Activated CD4-positive, alpha-beta memory T cell treated with anti-CD3 and anti-CD28 coated beads for 36 hours (primary cell): ENCODE measurements at regions not wholly inside any gene's neighbourhood (a gene's known extent, or its start where the extent isn't known, plus 50 kb on each side); places are given as distances from the start of the nearest gene placed in this dataset.
"Not testable (repeated sequence)": the region's sequence is repeated elsewhere in the genome, so short reads cannot be mapped to it uniquely, and the experiment has no call there.

Source experiments
- CTCF ChIA-PET: fragments of 350-600 bp; sonication (Branson Sonifier 250); formaldehyde crosslinking; loops from one replicate; lab custom pipeline; 2021; ENCODE audit warnings: antibody characterized with exemption, inconsistent platforms; lab: Charles Lee
- POLR2A ChIA-PET: fragments of 350-600 bp; sonication (Branson Sonifier 250); formaldehyde crosslinking; loops from one replicate; lab custom pipeline; 2021; ENCODE audit warnings: antibody characterized with exemption; lab: Charles Lee
- DNase-seq: peaks from one replicate; pipeline ENCODE4 v3.0.0-alpha.2; 2020
- H3K27ac Mint-ChIP-seq: one replicate; pipeline ENCODE4 v1.8.0; 2021; ENCODE audit warnings: mixed read lengths
- H3K27me3 Mint-ChIP-seq: one replicate; pipeline ENCODE4 v1.8.0; 2021; ENCODE audit warnings: mixed read lengths
- H3K36me3 Mint-ChIP-seq: one replicate; pipeline ENCODE4 v1.8.0; 2021; ENCODE audit warnings: mixed read lengths
- H3K4me1 Mint-ChIP-seq: one replicate; pipeline ENCODE4 v1.8.0; 2021; ENCODE audit warnings: low read depth, mixed read lengths
- H3K4me3 Mint-ChIP-seq: one replicate; pipeline ENCODE4 v1.8.0; 2021; ENCODE audit warnings: mild to moderate bottlenecking, mixed read lengths
- H3K9me3 Mint-ChIP-seq: one replicate; pipeline ENCODE4 v1.8.0; 2021; ENCODE audit warnings: mixed read lengths
- intact Hi-C: fragments of 100-400 bp; cut with micrococcal nuclease; formaldehyde crosslinking; loops from one replicate; pipeline ENCODE4 v1.15.1; 2023

DNA sequence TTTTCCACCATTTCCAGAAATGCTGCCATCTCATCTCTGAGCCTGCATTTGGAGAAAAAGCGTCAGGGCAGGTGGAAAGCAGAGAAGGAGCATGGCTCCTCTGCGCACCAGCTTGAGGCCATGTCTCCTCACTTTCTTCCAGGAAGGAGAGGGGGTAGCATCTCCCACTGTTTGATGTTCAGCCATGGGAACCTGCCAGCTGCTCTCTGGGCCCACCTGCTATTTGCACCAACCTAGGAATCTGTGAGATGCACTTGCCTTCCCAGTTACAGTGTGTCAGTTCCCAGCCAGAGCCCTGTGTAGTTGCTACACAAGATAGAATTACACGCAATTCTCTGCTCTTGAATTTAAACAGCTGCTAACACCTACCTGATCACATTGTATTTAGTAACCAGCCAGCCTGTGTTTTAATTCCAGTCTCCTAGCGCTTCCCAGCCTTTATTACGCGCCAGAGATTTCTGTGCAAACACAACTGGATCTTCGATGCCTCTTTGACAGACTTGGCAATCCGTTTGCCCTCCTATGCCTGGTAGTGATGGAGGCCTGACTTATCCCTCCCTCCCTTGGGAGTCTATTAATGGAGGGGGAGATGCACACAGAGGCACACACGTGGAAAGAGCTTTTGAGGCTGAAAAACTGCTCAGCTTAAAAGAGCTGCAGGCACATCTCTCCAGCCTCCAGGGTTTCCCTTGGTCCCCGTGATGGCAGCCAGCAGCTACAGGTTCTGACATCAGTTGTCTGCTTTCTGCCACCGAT is 98.1 kb upstream of the SEC14L1 start:
- no peak overlapping the region for H3K27ac Mint-ChIP-seq

DNA sequence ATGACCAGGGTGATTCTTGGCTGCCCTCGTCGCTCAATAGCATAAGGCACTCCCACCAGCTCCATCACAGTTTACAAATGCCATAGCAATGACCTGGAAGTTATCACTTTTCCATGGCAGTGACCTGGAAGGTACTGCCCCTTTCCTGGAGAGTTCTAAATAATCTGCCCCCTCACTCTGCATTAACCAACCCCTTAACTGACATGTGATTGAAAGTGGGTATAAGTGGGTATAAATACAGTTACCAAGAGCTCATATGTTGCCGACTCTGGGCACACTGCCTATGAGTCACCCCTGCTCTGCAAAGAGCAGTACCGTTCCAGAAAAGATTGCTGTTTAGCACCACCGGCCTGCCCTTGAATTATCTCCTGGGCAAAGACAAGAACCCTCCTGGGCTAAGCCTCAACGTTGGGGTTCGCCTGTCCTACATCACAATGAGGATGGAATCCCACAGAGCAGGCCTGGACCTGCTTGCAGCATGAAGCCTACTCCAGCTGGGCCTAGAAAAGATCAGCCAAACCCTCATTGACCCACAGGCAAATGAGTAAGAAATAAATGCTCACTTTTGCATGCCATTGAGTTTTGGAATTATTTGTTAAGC is 95.2 kb upstream of the SEC14L1 start:
- intact Hi-C loops: no loop called here
- Mint-ChIP-seq H3K4me3 (no peak overlapping the region), H3K27ac (no peak overlapping the region), H3K27me3 (no peaks in the 10 kb centered on the region), H3K36me3 (no peaks in the 10 kb centered on the region), H3K4me1 (no peaks in the 10 kb centered on the region), H3K9me3 (no peaks in the 10 kb centered on the region)
- CTCF ChIA-PET: interaction anchor here (1.2 to 1.9 kb wide), 2 partner anchors 11 to 178 kb away, joined by 5 to 7 read pairs; partner anchors contain the start of gene MGAT5B
- POLR2A ChIA-PET: no interaction called here
- no peak for DNase-seq

More for the DNA sequence above, 98.1 kb upstream of the SEC14L1 start:
- Mint-ChIP-seq H3K4me3 (no peak overlapping the region), H3K27me3 (peaks cover 2% of the 10 kb centered on the region), H3K36me3 (no peaks in the 10 kb centered on the region), H3K9me3 (no peaks in the 10 kb centered on the region), H3K4me1 (no peaks in the 10 kb centered on the region)
- no peak for DNase-seq
- POLR2A ChIA-PET: no interaction called here
- CTCF ChIA-PET: interaction anchor here (3.3 kb wide), 1 partner anchor 14 kb away, joined by 17 read pairs; no protein-coding TSS in a partner anchor
- intact Hi-C loops: no loop called here

DNA sequence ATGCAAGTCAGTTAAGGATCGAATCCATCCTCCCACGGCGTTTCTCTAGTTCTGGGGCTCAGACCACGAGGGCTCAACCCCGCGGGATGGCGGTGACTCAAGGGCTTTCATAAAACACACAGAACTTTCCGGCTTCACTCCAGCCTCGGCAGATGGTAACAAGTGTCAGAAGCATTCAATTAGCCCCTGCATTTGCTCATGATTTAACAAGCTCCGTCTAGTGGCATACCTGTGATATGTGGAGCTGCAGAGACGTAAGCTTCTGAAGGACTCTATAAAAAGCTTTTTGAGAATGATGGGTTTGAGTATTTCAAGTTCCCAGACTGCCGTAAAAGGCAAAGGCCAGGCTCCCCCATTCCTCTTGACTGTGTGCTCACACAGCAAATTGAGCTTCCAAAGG is 91.3 kb upstream of the SEC14L1 start:
- no peaks in the 10 kb centered on the region for H3K4me1 Mint-ChIP-seq
- no peak overlapping the region for H3K4me3 Mint-ChIP-seq
- POLR2A ChIA-PET: no interaction called here
- CTCF ChIA-PET: interaction anchor here (3.0 kb wide), 1 partner anchor 181 kb away, joined by 11 read pairs; the partner anchor contains the start of gene MGAT5B
- no peaks in the 10 kb centered on the region for H3K36me3 Mint-ChIP-seq
- H3K9me3 Mint-ChIP-seq: no peaks in the 10 kb centered on the region
- intact Hi-C loops: no loop called here
- no peak overlapping the region for H3K27ac Mint-ChIP-seq
- no peak for DNase-seq
- no peaks in the 10 kb centered on the region for H3K27me3 Mint-ChIP-seq

DNA sequence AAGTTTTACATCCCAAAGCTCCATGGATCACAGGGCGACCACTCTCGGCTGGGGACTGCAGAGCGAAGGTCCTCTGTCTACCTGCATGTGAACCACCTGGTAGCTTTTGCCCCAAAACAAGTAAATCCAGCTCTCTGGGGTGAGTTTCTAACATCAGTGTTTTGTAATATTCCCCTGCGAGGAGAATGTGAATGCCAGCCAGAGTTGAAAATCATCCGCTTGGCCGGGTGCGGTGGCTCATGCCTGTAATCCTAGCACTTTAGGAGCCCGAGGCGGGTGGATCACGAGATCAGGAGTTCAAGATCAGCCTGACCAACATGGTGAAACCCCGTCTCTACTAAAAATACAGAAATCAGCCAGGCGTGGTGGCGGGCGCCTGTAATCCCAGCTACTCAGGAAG is 89.9 kb upstream of the SEC14L1 start:
- DNase-seq, POLR2A ChIA-PET: not testable (repeated sequence)
- CTCF ChIA-PET: interaction anchor here (3.0 kb wide), 1 partner anchor 183 kb away, joined by 11 read pairs; the partner anchor contains the start of gene MGAT5B

DNA sequence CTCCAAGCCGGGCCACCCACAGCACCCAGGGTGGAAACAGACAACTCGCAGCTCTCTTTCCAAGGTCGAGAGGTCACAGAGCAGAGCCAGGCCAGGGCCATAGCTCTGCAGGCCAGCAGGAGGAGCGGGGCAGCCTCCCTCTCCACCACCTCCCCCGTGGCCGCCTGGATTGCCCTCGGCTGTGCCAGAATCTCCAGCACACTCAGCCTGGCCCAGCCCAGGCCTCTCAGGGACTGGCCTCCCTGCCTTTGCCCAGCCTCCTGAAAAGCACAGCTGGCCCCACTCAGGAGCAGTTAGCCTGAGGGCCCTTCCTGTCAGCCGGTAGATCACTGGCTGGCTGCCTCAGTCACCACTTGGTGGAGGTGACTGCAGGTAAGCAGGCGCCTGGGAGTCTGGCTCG is 85.8 kb upstream of the SEC14L1 start:
- H3K27me3 Mint-ChIP-seq: peaks cover 9% of the 10 kb centered on the region
- no peak for DNase-seq
- CTCF ChIA-PET: interaction anchor here (1.1 to 6.2 kb wide), 3 partner anchors 24 to 186 kb away, joined by 4 to 87 read pairs (median 10); partner anchors contain the start of gene MGAT5B
- no peaks in the 10 kb centered on the region for H3K9me3 Mint-ChIP-seq
- H3K27ac Mint-ChIP-seq: no peak overlapping the region
- no peak overlapping the region for H3K4me3 Mint-ChIP-seq
- intact Hi-C loops: no loop called here
- POLR2A ChIA-PET: no interaction called here
- H3K36me3 Mint-ChIP-seq: no peaks in the 10 kb centered on the region
- peaks cover 2% of the 10 kb centered on the region for H3K4me1 Mint-ChIP-seq

More for the DNA sequence above, 89.9 kb upstream of the SEC14L1 start:
- intact Hi-C loops, H3K4me1 Mint-ChIP-seq, H3K27ac Mint-ChIP-seq, H3K4me3 Mint-ChIP-seq, H3K9me3 Mint-ChIP-seq, H3K36me3 Mint-ChIP-seq, H3K27me3 Mint-ChIP-seq: not testable (repeated sequence)

DNA sequence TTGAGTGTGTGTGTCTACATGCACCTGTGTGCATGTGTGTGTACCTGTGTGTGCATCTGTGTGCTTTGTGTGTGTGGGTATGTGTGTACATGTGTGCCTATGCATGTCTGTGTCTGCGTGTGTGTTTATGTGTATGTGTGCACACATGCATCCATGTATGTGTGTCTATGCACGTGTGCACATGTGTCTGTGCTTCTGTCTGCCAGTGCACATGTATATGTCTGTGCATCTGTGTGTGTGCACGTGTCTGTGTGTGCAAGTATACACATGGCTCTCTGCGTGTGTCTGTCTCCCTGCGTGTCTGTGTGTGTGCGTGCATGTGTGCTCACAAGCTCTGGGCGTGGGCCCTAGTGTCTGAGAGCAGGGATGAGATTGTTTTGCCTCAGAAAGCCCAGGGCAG is 85.3 kb upstream of the SEC14L1 start:
- Mint-ChIP-seq H3K36me3 (no peaks in the 10 kb centered on the region), H3K27ac (no peak overlapping the region), H3K27me3 (peaks cover 9% of the 10 kb centered on the region), H3K9me3 (no peaks in the 10 kb centered on the region), H3K4me1 (peaks cover 2% of the 10 kb centered on the region), H3K4me3 (no peak overlapping the region)
- ChIA-PET CTCF (interaction anchor here (0.7 to 6.2 kb wide), 19 partner anchors 10 to 190 kb away, joined by 3 to 87 read pairs (median 4); partner anchors contain the start of gene MGAT5B), POLR2A (no interaction called here)
- intact Hi-C loops: no loop called here
- no peak for DNase-seq

DNA sequence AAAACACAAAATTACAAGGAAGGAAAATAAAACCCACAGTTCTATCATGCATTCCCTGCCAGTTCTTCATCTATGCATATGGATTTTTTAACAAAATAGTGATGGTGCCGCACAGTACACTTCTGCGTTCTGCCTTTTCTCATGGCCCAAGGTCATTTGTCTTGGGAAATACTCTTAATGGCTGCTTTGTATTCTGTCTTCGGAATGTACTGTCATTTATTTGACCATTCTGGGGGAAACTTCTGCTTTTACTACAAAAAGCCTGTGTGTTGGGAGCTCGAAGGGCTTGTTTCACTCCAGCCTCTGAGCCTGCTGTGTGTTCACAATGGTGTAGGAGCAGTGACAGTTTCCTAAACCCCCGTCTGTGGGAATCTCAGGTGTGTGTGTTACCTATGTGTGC is 82.8 kb upstream of the SEC14L1 start:
- no peak overlapping the region for H3K27ac Mint-ChIP-seq
- intact Hi-C loops: no loop called here
- CTCF ChIA-PET: interaction anchor here (0.7 to 6.2 kb wide), 3 partner anchors 13 to 189 kb away, joined by 3 to 87 read pairs (median 3); partner anchors contain the start of gene MGAT5B
- H3K4me3 Mint-ChIP-seq: no peak overlapping the region
- H3K27me3 Mint-ChIP-seq: peaks cover 14% of the 10 kb centered on the region
- H3K36me3 Mint-ChIP-seq: no peaks in the 10 kb centered on the region
- H3K4me1 Mint-ChIP-seq: peaks cover 2% of the 10 kb centered on the region
- H3K9me3 Mint-ChIP-seq: no peaks in the 10 kb centered on the region
- POLR2A ChIA-PET: no interaction called here
- DNase-seq: no peak

DNA sequence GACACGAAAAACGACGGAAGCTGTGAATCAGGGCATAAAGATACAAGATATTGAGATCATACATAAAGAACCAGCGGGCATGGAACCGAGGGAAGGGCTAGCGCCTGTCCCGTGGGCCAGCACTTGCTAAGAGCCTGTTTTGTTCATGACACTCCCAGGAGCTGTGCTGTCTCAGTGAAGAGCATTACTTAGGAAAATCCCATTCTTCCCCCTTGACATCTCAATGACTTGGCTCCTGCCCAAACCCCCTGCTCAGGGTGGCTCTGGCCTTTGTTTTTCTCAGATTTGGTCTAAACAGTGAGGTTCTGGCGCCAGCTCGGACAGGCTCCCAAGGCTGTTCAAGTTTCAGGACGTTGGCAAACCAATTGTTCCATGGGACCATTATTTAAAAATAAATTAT is 79.1 kb upstream of the SEC14L1 start:
- H3K4me1 Mint-ChIP-seq: no peaks in the 10 kb centered on the region
- no peak for DNase-seq
- H3K36me3 Mint-ChIP-seq: no peaks in the 10 kb centered on the region
- ChIA-PET POLR2A (no interaction called here), CTCF (no interaction called here)
- no peak overlapping the region for H3K27ac Mint-ChIP-seq
- no peaks in the 10 kb centered on the region for H3K9me3 Mint-ChIP-seq
- H3K27me3 Mint-ChIP-seq: peaks cover 5% of the 10 kb centered on the region
- no peak overlapping the region for H3K4me3 Mint-ChIP-seq
- intact Hi-C loops: no loop called here

DNA sequence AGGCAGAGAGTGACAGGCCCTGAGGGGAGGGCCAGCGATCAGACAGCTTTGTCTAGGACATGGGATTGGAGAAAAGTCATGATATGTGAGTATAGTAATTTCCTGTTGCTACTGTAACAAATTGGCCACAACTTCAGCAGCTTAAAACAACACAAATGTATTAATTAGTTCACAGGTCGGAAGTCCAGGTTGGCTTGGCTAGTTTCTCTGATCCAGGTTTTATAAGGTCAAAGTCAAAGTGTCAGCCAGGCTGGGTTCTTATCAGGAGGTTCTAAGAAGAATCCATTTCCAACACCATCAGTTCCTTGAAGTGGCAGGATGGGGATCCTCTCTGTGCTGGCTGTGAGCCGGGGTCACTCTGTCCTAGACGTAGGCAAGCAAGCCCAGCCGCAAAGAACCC is 76.2 kb upstream of the SEC14L1 start:
- Mint-ChIP-seq H3K9me3 (no peaks in the 10 kb centered on the region), H3K27ac (no peak overlapping the region), H3K4me1 (no peaks in the 10 kb centered on the region), H3K27me3 (peaks cover 11% of the 10 kb centered on the region), H3K36me3 (no peaks in the 10 kb centered on the region), H3K4me3 (no peak overlapping the region)
- DNase-seq: no peak
- POLR2A ChIA-PET: no interaction called here
- intact Hi-C loops: no loop called here
- CTCF ChIA-PET: interaction anchor here (3.1 to 3.8 kb wide), 2 partner anchors 8 to 196 kb away, joined by 30 to 41 read pairs; partner anchors contain the start of gene MGAT5B

DNA sequence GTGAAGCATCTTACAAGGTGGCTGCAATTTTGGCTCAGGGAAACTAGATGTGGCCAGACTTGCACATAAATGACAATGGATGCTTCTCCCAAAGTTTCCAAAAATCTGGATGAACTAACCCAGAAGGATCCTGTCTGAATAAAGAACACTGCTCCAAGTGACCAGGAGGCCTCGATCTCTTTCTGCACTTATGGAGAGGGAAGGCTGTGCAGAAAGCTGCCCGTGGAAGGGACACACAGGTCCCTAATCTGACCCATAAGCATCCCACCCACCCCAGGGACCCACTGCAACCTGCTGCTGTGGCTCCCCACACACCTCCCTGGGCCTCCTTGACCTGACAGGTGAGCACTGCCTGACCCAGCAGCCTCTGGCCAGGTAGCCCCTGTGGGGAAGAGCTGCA is 74.6 kb upstream of the SEC14L1 start:
- POLR2A ChIA-PET: no interaction called here

DNA sequence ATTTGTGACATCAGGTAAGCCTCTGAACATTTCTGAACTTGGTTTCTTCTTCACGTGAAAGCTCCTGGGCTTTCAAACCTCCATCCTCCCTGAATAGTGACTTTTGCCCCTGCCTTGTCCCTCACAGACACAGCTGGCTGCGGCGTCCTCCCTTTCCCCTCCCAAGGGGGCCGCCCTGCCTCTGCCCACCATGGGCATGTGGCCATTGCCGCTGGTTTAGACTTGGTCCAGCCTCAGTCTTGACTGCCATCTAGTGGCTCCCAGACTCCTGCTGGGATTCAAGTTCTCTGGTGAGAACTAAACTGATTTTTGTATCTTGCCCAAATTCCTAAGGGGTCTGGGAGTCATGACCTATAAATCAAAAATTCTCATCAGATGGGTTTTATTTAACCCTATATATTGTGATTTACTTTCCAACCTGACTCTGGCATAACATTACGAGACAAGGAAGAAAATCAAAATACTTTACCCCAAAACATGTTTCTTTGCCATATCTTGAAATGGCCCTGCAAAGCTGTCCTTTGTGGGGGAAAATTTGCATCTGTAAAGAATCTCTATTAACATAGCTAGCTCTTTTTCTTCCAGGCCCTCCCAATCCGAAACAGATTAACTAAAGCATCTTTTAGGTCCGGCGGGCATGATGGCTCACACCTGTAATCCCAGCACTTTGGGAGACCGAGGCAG is 73.9 kb upstream of the SEC14L1 start:
- not testable (repeated sequence) for H3K27me3 Mint-ChIP-seq, H3K4me1 Mint-ChIP-seq, H3K9me3 Mint-ChIP-seq, H3K36me3 Mint-ChIP-seq, H3K27ac Mint-ChIP-seq, H3K4me3 Mint-ChIP-seq
- DNase-seq: peak; percentile 63
- ChIA-PET CTCF (interaction anchor here (0.8 to 3.8 kb wide), 8 partner anchors 10 to 250 kb away, joined by 3 to 41 read pairs (median 4); partner anchors contain the start of gene MGAT5B), POLR2A (interaction anchor here (0.6 kb wide), 1 partner anchor 202 kb away, joined by 3 read pairs; no protein-coding TSS in a partner anchor)
- intact Hi-C loops: loop anchor here (5.0 kb wide), 1 partner anchor 250 kb away; no protein-coding TSS in a partner anchor

More for the DNA sequence above, 74.6 kb upstream of the SEC14L1 start:
- intact Hi-C loops: loop anchor here (5.0 kb wide), 1 partner anchor 249 kb away; no protein-coding TSS in a partner anchor
- no peaks in the 10 kb centered on the region for H3K4me1 Mint-ChIP-seq
- peaks cover 11% of the 10 kb centered on the region for H3K27me3 Mint-ChIP-seq
- CTCF ChIA-PET: interaction anchor here (0.5 to 3.8 kb wide), 10 partner anchors 10 to 249 kb away, joined by 3 to 41 read pairs (median 3); partner anchors contain the start of gene MGAT5B
- H3K36me3 Mint-ChIP-seq: no peaks in the 10 kb centered on the region
- no peak for DNase-seq
- no peaks in the 10 kb centered on the region for H3K9me3 Mint-ChIP-seq
- no peak overlapping the region for H3K4me3 Mint-ChIP-seq
- no peak overlapping the region for H3K27ac Mint-ChIP-seq
